Activated naive CD4-positive, alpha-beta T cell treated with anti-CD3 and anti-CD28 coated beads, Interleukin-2, amount 10 ng/mL, durations not matched to agents 7 days and 5 days (primary cell): ENCODE measurements at regions not wholly inside any gene's neighbourhood (a gene's known extent, or its start where the extent isn't known, plus 50 kb on each side); places are given as distances from the start of the nearest gene placed in this dataset.
"Not testable (repeated sequence)": the region's sequence is repeated elsewhere in the genome, so short reads cannot be mapped to it uniquely, and the experiment has no call there.

ENCODE experiments used
- CTCF ChIA-PET: fragments of 350-600 bp; sonication (Branson Sonifier 250); formaldehyde crosslinking; loops from one replicate; lab custom pipeline; 2021; ENCODE audit warnings: antibody characterized with exemption; lab: Charles Lee
- DNase-seq: peaks from one replicate; pipeline ENCODE4 v3.0.0-alpha.2; 2020
- H3K27ac Mint-ChIP-seq: one replicate; pipeline ENCODE4 v1.8.0; 2021; ENCODE audit warnings: mild to moderate bottlenecking, moderate library complexity, mixed read lengths
- H3K27me3 Mint-ChIP-seq: one replicate; pipeline ENCODE4 v1.8.0; 2021; ENCODE audit warnings: mild to moderate bottlenecking, mixed read lengths
- H3K36me3 Mint-ChIP-seq: one replicate; pipeline ENCODE4 v1.8.0; 2021; ENCODE audit warnings: mixed read lengths
- H3K4me1 Mint-ChIP-seq: one replicate; pipeline ENCODE4 v1.8.0; 2021; ENCODE audit warnings: mixed read lengths
- H3K4me3 Mint-ChIP-seq: one replicate; pipeline ENCODE4 v1.8.0; 2021; ENCODE audit warnings: mild to moderate bottlenecking, moderate library complexity, mixed read lengths
- H3K9me3 Mint-ChIP-seq: one replicate; pipeline ENCODE4 v1.8.0; 2021; ENCODE audit warnings: mixed read lengths

DNA sequence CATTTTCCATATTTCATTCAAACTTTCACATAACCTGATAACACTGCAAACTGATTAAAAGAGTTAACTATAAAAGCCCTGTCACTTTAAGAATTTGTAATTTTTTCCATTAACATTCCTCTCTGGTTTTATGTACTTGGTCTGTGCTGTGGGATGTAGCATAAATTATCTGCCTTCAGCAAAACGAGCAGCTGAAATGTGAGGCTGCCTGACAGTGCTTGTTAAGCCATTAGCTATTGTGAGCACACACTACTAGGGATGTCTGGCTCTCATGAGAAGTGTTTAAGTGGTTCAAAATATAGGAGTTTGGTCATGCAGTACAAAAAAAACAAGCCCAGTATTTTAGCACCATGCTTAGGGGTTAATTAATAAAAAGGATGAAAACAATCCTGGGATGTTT lies 63.0 kb downstream of the HOXA1 start:
- no peaks in the 10 kb centered on the region for H3K27me3 Mint-ChIP-seq
- H3K4me3 Mint-ChIP-seq = no peak overlapping the region
- no peak for DNase-seq
- CTCF ChIA-PET = no interaction called here
- peaks cover 25% of the 10 kb centered on the region for H3K4me1 Mint-ChIP-seq
- H3K36me3 Mint-ChIP-seq = peaks cover 2% of the 10 kb centered on the region
- no peak overlapping the region for H3K27ac Mint-ChIP-seq
- H3K9me3 Mint-ChIP-seq = no peaks in the 10 kb centered on the region

DNA sequence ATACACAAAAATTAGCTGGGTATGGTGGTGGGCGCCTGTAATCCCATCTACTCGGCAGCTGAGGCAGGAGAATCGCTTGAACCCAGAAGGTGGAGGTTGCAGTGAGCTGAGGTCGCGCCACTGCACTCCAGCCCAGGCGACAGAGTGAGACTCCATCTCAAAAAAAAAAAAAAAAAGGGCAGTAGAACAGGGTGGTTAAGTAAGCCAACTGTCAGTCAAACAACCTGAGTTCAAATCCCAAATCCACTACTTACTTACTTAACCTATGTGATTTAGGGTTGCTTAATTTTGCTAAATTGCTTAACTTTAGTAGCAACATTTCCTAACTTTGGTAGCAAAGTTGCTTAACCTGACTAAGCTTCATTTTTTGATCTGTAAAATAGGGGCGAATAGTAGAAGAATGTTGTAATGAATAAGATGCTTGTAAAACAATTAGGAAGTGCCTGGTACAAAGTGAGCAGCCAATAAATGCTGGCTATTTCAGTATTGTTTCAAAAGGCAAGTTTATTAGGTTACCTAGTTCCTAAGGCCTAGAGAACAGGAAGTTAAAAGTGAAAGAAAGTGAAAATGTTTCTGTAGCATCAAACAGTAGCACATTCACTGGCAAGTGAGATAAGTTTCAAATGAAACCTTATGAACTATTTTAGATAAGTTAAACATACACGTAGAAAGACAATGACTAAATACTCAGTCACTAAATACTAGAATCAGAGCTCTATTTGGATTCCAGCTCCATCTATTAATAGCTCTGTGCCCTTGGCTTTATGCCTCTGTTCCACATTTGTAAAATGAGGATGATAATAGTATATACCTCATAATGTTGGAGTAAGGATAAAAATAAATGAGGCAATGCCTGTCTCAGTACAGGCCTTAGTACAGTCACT lies 64.3 kb downstream of the HOXA1 start:
- Mint-ChIP-seq H3K27me3 (no peaks in the 10 kb centered on the region), H3K4me1 (peaks cover 25% of the 10 kb centered on the region), H3K27ac (peak overlapping the region; percentile 89), H3K36me3 (peaks cover 2% of the 10 kb centered on the region), H3K9me3 (no peaks in the 10 kb centered on the region), H3K4me3 (no peak overlapping the region)
- DNase-seq = no peak
- CTCF ChIA-PET = no interaction called here

DNA sequence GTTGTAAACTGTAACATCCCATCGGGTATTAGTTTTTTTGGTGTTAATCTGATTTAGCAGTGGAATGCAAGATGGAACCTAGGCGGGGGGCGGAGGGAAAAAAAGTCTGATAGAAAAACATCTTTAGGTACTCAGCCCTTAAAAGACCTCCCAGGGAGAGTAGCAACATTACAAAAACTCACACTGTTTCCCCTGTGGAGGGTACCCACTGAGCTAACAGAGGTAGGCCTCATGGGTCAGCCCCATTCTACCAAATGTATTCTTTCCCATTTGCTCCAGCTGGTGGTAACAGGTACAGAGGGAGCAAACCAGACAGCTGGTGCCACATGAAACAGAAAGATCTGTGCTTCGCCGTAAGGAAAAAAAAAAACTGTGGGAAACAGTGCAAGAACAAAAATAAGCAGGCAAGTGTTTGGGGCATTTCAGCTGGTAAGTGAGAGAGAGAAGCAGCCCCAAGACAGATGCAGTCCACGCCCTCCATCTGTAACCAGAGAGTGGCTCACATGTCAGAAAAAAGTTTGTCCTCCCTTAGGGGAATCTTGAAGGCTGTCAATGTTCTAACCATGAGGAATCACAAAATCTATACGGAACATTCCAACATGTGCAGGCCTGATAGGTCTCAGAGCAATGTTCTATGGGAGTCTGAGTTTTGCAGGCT lies 65.3 kb downstream of the HOXA1 start:
- Mint-ChIP-seq H3K27ac (peak overlapping the region; percentile 52), H3K4me3 (no peak overlapping the region), H3K9me3 (no peaks in the 10 kb centered on the region)

DNA sequence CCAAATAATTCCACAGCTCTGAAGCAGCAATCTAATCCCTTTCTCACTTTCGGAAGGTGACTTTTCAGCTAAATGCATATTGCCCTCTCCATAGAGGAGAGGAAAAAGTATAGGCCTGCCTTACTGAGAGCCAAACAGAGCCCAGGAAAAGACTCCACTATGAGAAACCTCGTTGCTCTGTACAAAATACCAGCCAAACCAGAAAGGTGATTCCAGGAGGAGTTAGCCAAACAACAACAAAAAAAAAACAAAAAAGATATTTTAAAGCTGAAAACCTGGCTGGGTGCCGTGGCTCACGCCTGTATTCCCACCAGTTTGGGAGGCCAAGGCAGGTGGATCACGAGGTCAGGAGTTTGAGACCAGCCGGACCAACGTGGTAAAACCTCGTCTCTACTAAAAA lies 70.5 kb downstream of the HOXA1 start:
- peaks cover 4% of the 10 kb centered on the region for H3K4me1 Mint-ChIP-seq
- H3K36me3 Mint-ChIP-seq = no peaks in the 10 kb centered on the region
- H3K27me3 Mint-ChIP-seq = peaks cover 5% of the 10 kb centered on the region
- H3K4me3 Mint-ChIP-seq = no peak overlapping the region
- no peaks in the 10 kb centered on the region for H3K9me3 Mint-ChIP-seq
- DNase-seq = no peak
- CTCF ChIA-PET = no interaction called here
- no peak overlapping the region for H3K27ac Mint-ChIP-seq

More for the DNA sequence above, 65.3 kb downstream of the HOXA1 start:
- H3K36me3 Mint-ChIP-seq = peaks cover 2% of the 10 kb centered on the region
- no peak for DNase-seq
- CTCF ChIA-PET = no interaction called here
- no peaks in the 10 kb centered on the region for H3K27me3 Mint-ChIP-seq
- peaks cover 28% of the 10 kb centered on the region for H3K4me1 Mint-ChIP-seq

DNA sequence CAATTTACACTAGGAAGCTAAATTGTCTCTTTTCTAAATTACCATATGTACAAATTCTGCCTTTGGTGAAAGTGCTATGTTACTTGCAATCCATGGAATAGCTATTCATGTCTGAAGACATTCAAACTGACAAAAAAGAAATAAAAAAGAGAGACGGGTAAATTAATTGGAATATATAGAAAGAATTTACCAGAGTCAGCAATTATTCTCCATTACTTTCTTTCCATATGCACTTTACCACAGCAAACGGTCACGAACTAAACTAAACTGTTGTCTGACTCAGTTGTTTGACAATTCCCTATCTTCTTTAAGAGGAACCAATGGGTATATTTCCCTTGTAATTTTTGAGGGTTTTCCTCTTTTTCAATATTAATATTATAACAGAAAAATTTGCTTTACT lies 85.7 kb downstream of the HOXA1 start:
- Mint-ChIP-seq H3K4me3 (no peak overlapping the region), H3K9me3 (peaks cover 10% of the 10 kb centered on the region), H3K27ac (no peak overlapping the region), H3K27me3 (peaks cover 11% of the 10 kb centered on the region), H3K36me3 (no peaks in the 10 kb centered on the region), H3K4me1 (no peaks in the 10 kb centered on the region)
- no peak for DNase-seq
- CTCF ChIA-PET = interaction anchor here (0.6 kb wide), 1 partner anchor 354 kb away, joined by 3 read pairs; no protein-coding TSS in a partner anchor

DNA sequence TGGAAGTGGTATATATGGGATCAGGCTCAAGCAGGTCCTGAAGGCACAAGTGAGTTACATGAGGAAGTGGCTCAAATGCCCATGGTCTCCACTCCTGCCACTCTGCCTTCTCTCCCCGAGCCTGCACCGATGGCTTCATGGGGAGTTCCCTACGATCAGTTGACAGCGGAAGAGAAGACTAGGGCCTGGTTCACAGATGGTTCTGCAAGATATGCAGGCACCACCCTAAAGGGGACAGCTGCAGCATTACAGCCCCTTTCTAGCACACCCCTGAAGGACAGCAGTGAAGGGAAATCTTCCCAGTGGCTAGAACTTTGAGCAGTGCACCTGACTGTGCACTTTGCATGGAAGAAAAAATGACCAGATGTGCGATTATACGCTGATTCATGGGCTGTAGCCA lies 95.3 kb downstream of the HOXA1 start:
- no peaks in the 10 kb centered on the region for H3K36me3 Mint-ChIP-seq
- CTCF ChIA-PET = no interaction called here

DNA sequence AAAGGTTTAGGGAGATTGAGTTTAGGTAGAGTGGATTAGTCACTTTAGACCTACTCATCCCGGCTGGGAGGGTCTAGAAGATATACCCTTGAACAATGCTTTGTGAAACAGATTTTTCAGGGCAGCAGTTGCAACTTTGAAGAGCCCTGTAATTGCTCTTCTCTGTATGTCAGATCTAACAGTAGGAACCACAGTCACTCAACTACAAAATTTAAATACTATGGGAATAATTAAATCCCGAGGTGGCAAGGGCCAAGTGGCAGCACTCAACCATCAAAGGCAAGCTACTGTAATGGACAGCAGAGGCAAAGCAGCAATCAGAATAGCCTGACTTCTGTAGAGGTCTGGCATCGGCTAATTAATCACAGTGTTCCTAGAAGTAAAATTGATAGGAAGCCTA lies 97.5 kb downstream of the HOXA1 start:
- H3K9me3 Mint-ChIP-seq, H3K27me3 Mint-ChIP-seq, H3K27ac Mint-ChIP-seq, H3K4me1 Mint-ChIP-seq, DNase-seq, CTCF ChIA-PET, H3K4me3 Mint-ChIP-seq, H3K36me3 Mint-ChIP-seq: not testable (repeated sequence)

More for the DNA sequence above, 95.3 kb downstream of the HOXA1 start:
- DNase-seq = no peak
- Mint-ChIP-seq H3K27ac (no peak overlapping the region), H3K4me1 (no peaks in the 10 kb centered on the region), H3K27me3 (no peaks in the 10 kb centered on the region), H3K4me3 (no peak overlapping the region), H3K9me3 (no peaks in the 10 kb centered on the region)

DNA sequence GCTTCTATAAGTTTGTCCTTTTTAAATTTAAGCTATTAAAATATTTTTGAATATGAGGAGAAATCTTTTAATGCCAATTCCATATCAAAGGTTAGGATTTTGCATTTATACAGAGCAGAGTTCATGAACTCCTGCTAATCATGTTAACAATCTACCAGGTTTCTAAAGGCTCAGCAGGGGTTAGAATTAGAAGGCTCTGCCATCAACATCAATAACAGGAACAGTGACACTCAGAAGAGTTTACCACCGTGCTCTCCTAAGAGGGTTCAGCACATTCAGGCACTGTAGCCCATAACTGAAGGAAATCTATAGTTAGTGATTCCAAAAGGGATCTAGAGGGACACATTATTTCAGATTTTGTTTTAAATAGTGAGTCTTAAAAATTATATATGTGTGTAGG lies 100.1 kb downstream of the HOXA1 start:
- Mint-ChIP-seq H3K27me3 (no peaks in the 10 kb centered on the region), H3K36me3 (no peaks in the 10 kb centered on the region), H3K4me3 (no peak overlapping the region), H3K4me1 (no peaks in the 10 kb centered on the region), H3K9me3 (no peaks in the 10 kb centered on the region), H3K27ac (no peak overlapping the region)
- no peak for DNase-seq
- CTCF ChIA-PET = no interaction called here

DNA sequence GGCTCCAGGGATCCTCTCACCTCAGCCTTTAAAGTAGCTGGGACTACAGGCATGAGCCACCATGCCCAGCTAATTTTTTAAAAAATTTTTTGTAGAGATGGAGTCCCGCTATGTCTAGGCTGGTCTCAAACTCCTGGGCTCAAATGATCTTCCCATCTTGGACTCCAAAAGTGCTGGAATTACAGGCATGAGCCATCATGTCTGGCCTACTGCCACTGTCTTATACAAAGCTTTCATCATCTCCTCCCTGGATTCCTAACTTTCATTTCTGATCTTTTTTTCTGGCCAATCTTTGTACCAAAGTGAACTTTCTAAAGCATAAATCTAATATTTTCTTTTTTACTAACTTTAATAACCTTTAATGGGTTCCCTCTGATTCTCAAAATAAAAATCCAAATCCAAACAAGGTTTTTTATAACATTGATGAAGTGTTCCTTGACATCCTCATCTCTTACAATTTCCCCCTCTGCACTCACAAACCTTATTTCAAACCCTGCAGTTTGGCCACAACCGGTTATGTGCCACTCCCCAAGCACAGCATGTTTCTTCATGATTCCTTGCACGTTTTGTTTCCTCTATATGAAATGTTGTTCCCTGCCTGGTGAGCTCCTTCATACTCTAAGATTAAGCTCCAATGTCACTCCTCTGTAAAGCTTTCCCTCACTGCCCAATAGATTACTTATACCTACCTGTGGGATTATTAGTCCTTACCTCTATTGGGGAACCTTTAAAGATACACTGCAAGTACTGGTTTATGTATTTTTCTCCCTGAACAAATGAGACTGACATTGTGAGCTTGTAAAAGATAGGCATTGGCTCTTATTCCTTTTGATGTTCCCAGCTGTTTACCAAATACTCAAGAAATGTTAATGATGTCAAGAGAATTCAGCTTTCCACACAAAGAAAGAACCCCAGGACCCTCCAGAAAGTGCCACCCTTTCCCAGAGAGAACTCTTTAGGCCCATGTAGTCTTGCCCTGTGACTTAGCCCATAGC lies 101.7 kb downstream of the HOXA1 start:
- no peaks in the 10 kb centered on the region for H3K9me3 Mint-ChIP-seq
- no peak overlapping the region for H3K27ac Mint-ChIP-seq
- no peaks in the 10 kb centered on the region for H3K4me1 Mint-ChIP-seq
- no peaks in the 10 kb centered on the region for H3K27me3 Mint-ChIP-seq
- no peaks in the 10 kb centered on the region for H3K36me3 Mint-ChIP-seq
- no peak overlapping the region for H3K4me3 Mint-ChIP-seq
- CTCF ChIA-PET = no interaction called here
- DNase-seq = no peak

DNA sequence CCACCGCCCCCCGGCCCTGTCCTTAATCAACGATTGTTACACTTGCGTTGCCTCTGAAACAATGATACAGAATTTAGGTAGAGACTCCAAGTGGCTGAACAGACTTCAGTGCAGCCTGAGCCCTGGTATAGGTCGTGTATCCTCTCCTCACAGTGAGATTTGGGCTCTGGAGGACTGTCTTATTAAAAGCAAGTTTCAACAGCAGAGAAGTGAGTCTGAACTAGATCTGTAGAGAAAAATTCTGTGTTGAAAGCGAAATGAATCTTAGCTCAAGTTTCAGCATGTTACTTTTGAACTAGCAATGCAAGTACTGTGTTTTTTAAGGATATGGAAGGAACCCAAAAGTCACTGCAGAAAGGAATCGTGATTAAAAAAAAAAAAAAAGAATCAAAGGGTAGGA lies 103.1 kb downstream of the HOXA1 start:
- DNase-seq = no peak
- Mint-ChIP-seq H3K36me3 (no peaks in the 10 kb centered on the region), H3K9me3 (no peaks in the 10 kb centered on the region), H3K4me3 (no peak overlapping the region), H3K27me3 (no peaks in the 10 kb centered on the region), H3K4me1 (no peaks in the 10 kb centered on the region), H3K27ac (no peak overlapping the region)
- CTCF ChIA-PET = interaction anchor here (0.7 kb wide), 1 partner anchor 548 kb away, joined by 3 read pairs; no protein-coding TSS in a partner anchor

DNA sequence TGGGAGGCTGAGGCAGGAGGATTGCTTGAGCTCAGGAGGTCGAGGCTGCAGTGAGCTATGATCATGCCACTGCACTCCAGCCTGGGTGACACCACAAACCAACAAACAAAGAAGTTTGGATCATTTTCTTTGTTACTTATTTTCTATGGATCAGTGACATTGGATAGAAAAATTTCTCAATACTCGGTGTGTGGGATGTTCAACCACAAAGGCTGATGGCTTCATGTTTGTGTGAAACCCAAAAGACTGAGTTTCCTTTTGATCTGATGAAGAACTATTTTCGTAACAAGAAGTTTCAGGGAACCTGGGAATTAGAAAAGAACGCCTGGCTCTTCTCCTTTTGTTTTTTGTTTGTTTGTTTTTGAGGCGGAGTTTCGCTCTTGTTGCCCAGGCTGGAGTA lies 104.0 kb downstream of the HOXA1 start:
- DNase-seq = no peak
- no peaks in the 10 kb centered on the region for H3K27me3 Mint-ChIP-seq
- CTCF ChIA-PET = no interaction called here
- H3K9me3 Mint-ChIP-seq = no peaks in the 10 kb centered on the region
- H3K27ac Mint-ChIP-seq = no peak overlapping the region
- no peak overlapping the region for H3K4me3 Mint-ChIP-seq
- H3K4me1 Mint-ChIP-seq = no peaks in the 10 kb centered on the region
- H3K36me3 Mint-ChIP-seq = no peaks in the 10 kb centered on the region

DNA sequence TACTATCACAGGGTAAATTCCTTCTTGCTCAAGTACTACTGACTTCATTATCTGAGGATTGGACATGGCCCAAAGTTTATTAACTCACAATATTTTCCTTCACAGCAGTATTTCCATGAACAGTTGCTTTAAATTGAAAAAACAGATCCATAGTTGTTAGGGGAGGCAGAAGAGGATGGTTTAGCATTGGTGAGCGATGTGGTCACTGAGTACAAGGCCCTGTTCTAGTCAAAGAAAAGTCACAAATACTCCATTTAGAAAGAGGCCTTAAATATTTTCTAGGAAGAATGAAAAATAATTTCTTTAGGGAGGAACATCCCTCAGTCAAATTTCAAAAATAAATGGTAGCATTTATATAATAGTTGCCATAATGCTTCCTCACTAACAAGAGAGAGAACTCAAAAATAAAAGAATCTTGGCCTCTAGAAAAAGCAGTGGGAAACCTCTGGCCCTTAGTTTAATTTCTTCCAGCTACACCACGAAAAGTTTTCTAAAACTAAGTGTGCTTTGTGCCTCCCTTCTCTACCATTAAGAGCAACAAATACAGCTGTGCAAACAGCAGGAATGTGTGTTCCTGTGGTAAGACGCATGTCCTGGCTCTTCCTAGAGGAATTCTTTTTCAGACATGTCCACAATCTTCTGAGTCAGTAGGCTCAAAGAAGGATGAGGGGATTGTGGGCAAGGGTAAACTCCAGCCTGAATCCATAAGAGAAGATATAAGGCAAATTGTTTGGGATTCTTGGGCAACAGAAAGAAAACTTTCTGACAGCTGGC lies 105.7 kb downstream of the HOXA1 start:
- H3K4me3 Mint-ChIP-seq = no peak overlapping the region
- no peaks in the 10 kb centered on the region for H3K9me3 Mint-ChIP-seq
- no peak for DNase-seq
- H3K27me3 Mint-ChIP-seq = no peaks in the 10 kb centered on the region
- CTCF ChIA-PET = no interaction called here
- H3K27ac Mint-ChIP-seq = no peak overlapping the region
- H3K36me3 Mint-ChIP-seq = no peaks in the 10 kb centered on the region
- no peaks in the 10 kb centered on the region for H3K4me1 Mint-ChIP-seq

DNA sequence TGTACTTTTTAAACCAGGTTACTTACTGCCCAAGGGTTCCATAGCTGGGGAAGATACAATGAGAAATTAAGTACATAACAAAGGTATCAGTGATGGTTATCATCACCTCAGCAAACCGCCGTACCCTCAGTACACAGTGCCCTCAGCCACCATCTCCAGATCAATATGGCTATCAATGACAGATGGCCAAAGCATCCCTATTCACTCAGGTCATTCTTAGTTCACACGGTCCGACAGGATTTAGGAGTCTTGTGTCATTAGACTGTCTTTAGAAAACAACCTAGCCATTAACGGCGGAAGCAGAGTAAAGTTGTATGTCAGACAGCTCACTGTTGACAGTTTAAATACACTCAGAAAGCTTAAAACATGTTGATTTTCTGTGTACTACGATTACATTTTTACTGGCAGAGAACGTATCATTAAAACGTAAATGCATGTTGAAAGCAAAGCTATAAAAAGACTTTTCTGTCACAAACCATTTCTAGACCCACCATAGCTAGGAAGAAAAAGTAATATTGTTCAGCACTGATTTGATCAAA lies 106.9 kb downstream of the HOXA1 start:
- Mint-ChIP-seq H3K4me1 (no peaks in the 10 kb centered on the region), H3K27ac (no peak overlapping the region), H3K27me3 (no peaks in the 10 kb centered on the region), H3K9me3 (no peaks in the 10 kb centered on the region), H3K4me3 (no peak overlapping the region), H3K36me3 (no peaks in the 10 kb centered on the region)
- DNase-seq = no peak
- CTCF ChIA-PET = no interaction called here
